A549 (cell line): ENCODE measurements at regions not wholly inside any gene's neighbourhood (a gene's known extent, or its start where the extent isn't known, plus 50 kb on each side); places are given as distances from the start of the nearest gene placed in this dataset.

Experiments used
- BHLHE40 ChIP-seq: IDR thresholded peaks from 2 replicates; pipeline ENCODE4 v1.6.1; 2012; ENCODE audit warnings: low read depth, low read length, inconsistent platforms
- CHD2 ChIP-seq: fragments of 150-350 bp; IDR thresholded peaks from 2 replicates; pipeline ENCODE4 v1.6.1; 2014; ENCODE audit warnings: low read length; ENCODE audit not compliant: partially characterized antibody
- CHD4 ChIP-seq: fragments of 200-600 bp; sonication (generic); IDR thresholded peaks from 2 replicates; pipeline ENCODE4 v1.6.1; 2016; ENCODE audit warnings: antibody characterized with exemption, mild to moderate bottlenecking, borderline replicate concordance
- ESRRA ChIP-seq: fragments of 150-350 bp; IDR thresholded peaks from 2 replicates; pipeline ENCODE4 v1.6.1; 2014; ENCODE audit warnings: mild to moderate bottlenecking, low read length, borderline replicate concordance
- MAFK ChIP-seq: fragments of 450-650 bp; IDR thresholded peaks from 2 replicates; pipeline ENCODE4 v1.6.1; 2014; ENCODE audit not compliant: partially characterized antibody
- POLR2A ChIP-seq: IDR thresholded peaks from 2 replicates; pipeline ENCODE4 v1.6.1; 2012; ENCODE audit warnings: mild to moderate bottlenecking, low read length
- RAD21 ChIP-seq, 2 experiments: fragments of >200 bp in 1 of 2; sonication (Bioruptor Twin) in 1 of 2; formaldehyde crosslinking in 1 of 2; IDR thresholded peaks in 1 of 2; conservative IDR thresholded peaks in 1 of 2; 2 replicates in 1 of 2; 3 replicates in 1 of 2; pipeline ENCODE4 v1.6.1; 2012 to 2018; ENCODE audit warnings: inconsistent platforms in 1 of 2
- ZFP36 ChIP-seq: fragments of 450-650 bp; IDR thresholded peaks from 2 replicates; pipeline ENCODE4 v1.6.1; 2014; ENCODE audit warnings: borderline replicate concordance; ENCODE audit not compliant: partially characterized antibody
- TF ChIP-seq, protein P1 (sequence below): fragments of >200 bp; sonication (Bioruptor Twin); formaldehyde crosslinking; IDR thresholded peaks from 3 replicates; pipeline ENCODE4 v1.5.1; 2016
- TF ChIP-seq, protein P2 (sequence below): IDR thresholded peaks from 2 replicates; pipeline ENCODE4 v1.6.1; 2012
- TF ChIP-seq, protein P3 (sequence below): IDR thresholded peaks from 2 replicates; pipeline ENCODE4 v1.6.1; 2012
- TF ChIP-seq, protein P4 (sequence below): fragments of 200-600 bp; sonication (generic); IDR thresholded peaks from 2 replicates; pipeline ENCODE4 v1.6.1; 2016; ENCODE audit warnings: antibody characterized with exemption, mild to moderate bottlenecking, moderate library complexity
- TF ChIP-seq, protein P5 (sequence below): fragments of 250-450 bp; sonication (Bioruptor Pico); IDR thresholded peaks from 2 replicates; pipeline ENCODE4 v1.5.0; 2021; ENCODE audit warnings: mild to moderate bottlenecking, moderate library complexity, borderline replicate concordance
- TF ChIP-seq, protein P6 (sequence below): fragments of >200 bp; sonication (Bioruptor Twin); formaldehyde crosslinking; IDR thresholded peaks from 3 replicates; pipeline ENCODE4 v1.6.1; 2016

DNA sequence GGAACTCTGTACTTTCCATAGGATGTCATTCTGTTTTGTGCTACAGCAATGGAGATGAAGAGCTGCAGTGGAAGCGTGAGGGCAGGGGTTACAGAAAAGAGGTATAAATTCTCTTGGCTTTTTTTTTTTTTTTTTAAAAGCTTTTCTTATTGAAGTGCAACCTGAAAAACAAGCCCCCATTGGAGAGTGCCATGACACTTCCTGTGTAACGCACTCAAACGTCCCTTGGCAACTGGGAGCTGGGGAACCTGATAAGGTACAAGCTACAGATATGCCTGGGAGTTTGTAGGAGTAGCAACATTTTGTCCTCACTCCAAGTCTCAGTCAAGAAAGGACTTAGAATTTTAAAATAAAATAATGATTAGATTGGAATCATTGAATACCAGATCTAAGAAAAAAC lies 512.1 kb downstream of the RPS24 start:
- TF ChIP-seq, protein P1, sequence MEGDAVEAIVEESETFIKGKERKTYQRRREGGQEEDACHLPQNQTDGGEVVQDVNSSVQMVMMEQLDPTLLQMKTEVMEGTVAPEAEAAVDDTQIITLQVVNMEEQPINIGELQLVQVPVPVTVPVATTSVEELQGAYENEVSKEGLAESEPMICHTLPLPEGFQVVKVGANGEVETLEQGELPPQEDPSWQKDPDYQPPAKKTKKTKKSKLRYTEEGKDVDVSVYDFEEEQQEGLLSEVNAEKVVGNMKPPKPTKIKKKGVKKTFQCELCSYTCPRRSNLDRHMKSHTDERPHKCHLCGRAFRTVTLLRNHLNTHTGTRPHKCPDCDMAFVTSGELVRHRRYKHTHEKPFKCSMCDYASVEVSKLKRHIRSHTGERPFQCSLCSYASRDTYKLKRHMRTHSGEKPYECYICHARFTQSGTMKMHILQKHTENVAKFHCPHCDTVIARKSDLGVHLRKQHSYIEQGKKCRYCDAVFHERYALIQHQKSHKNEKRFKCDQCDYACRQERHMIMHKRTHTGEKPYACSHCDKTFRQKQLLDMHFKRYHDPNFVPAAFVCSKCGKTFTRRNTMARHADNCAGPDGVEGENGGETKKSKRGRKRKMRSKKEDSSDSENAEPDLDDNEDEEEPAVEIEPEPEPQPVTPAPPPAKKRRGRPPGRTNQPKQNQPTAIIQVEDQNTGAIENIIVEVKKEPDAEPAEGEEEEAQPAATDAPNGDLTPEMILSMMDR, result no peak
- TF ChIP-seq, protein P2, sequence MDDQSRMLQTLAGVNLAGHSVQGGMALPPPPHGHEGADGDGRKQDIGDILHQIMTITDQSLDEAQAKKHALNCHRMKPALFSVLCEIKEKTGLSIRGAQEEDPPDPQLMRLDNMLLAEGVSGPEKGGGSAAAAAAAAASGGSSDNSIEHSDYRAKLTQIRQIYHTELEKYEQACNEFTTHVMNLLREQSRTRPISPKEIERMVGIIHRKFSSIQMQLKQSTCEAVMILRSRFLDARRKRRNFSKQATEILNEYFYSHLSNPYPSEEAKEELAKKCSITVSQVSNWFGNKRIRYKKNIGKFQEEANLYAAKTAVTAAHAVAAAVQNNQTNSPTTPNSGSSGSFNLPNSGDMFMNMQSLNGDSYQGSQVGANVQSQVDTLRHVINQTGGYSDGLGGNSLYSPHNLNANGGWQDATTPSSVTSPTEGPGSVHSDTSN, result no peak
- TF ChIP-seq RAD21 (conservative IDR thresholded peaks at IDR 0.05 in 1 of 2, IDR thresholded peaks at IDR 0.05 in 1 of 2), result no peak
- no peak for TF ChIP-seq BHLHE40
- TF ChIP-seq, protein P3, sequence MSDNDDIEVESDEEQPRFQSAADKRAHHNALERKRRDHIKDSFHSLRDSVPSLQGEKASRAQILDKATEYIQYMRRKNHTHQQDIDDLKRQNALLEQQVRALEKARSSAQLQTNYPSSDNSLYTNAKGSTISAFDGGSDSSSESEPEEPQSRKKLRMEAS, result no peak
- TF ChIP-seq, protein P4, sequence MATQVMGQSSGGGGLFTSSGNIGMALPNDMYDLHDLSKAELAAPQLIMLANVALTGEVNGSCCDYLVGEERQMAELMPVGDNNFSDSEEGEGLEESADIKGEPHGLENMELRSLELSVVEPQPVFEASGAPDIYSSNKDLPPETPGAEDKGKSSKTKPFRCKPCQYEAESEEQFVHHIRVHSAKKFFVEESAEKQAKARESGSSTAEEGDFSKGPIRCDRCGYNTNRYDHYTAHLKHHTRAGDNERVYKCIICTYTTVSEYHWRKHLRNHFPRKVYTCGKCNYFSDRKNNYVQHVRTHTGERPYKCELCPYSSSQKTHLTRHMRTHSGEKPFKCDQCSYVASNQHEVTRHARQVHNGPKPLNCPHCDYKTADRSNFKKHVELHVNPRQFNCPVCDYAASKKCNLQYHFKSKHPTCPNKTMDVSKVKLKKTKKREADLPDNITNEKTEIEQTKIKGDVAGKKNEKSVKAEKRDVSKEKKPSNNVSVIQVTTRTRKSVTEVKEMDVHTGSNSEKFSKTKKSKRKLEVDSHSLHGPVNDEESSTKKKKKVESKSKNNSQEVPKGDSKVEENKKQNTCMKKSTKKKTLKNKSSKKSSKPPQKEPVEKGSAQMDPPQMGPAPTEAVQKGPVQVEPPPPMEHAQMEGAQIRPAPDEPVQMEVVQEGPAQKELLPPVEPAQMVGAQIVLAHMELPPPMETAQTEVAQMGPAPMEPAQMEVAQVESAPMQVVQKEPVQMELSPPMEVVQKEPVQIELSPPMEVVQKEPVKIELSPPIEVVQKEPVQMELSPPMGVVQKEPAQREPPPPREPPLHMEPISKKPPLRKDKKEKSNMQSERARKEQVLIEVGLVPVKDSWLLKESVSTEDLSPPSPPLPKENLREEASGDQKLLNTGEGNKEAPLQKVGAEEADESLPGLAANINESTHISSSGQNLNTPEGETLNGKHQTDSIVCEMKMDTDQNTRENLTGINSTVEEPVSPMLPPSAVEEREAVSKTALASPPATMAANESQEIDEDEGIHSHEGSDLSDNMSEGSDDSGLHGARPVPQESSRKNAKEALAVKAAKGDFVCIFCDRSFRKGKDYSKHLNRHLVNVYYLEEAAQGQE, result no peak
- TF ChIP-seq CHD2, result no peak
- no peak for TF ChIP-seq ESRRA
- no peak for TF ChIP-seq MAFK
- no peak for TF ChIP-seq POLR2A
- no peak for TF ChIP-seq CHD4
- TF ChIP-seq, protein P5, sequence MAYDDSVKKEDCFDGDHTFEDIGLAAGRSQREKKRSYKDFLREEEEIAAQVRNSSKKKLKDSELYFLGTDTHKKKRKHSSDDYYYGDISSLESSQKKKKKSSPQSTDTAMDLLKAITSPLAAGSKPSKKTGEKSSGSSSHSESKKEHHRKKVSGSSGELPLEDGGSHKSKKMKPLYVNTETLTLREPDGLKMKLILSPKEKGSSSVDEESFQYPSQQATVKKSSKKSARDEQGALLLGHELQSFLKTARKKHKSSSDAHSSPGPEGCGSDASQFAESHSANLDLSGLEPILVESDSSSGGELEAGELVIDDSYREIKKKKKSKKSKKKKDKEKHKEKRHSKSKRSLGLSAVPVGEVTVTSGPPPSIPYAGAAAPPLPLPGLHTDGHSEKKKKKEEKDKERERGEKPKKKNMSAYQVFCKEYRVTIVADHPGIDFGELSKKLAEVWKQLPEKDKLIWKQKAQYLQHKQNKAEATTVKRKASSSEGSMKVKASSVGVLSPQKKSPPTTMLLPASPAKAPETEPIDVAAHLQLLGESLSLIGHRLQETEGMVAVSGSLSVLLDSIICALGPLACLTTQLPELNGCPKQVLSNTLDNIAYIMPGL (CRISPR knock-in tag), result no peak
- no peak for TF ChIP-seq ZFP36
- TF ChIP-seq, protein P6, sequence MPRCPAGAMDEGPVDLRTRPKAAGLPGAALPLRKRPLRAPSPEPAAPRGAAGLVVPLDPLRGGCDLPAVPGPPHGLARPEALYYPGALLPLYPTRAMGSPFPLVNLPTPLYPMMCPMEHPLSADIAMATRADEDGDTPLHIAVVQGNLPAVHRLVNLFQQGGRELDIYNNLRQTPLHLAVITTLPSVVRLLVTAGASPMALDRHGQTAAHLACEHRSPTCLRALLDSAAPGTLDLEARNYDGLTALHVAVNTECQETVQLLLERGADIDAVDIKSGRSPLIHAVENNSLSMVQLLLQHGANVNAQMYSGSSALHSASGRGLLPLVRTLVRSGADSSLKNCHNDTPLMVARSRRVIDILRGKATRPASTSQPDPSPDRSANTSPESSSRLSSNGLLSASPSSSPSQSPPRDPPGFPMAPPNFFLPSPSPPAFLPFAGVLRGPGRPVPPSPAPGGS, result no peak
